Panc1 (cell line): ENCODE measurements at regions not wholly inside any gene's neighbourhood (a gene's known extent, or its start where the extent isn't known, plus 50 kb on each side); places are given as distances from the start of the nearest gene placed in this dataset.

Experiments used
- ATAC-seq: fragments of 200-7000 bp; cut with Tn5 transposase; 2 replicates; pipeline ENCODE4 v1.9.1; 2020; ENCODE audit warnings: mild to moderate bottlenecking, moderate library complexity
- BruUV-seq: library from RNA; stranded (reverse); fragments of 400-500 nt; replicated peaks from 2 replicates; lab custom pipeline; 2021; lab: Mats Ljungman, UMichigan
- CTCF ChIA-PET: fragments of 300-600 bp; sonication (Branson Sonifier 250); formaldehyde crosslinking; loops from one replicate; lab custom pipeline; 2022; ENCODE audit warnings: antibody characterized with exemption; lab: Charles Lee
- POLR2A ChIA-PET: fragments of 300-600 bp; sonication (Branson Sonifier 250); formaldehyde crosslinking; loops from one replicate; lab custom pipeline; 2022; ENCODE audit warnings: antibody characterized with exemption; lab: Charles Lee
- DNase-seq: peaks from one replicate; pipeline ENCODE4 v3.0.0-alpha.2; 2010; ENCODE audit warnings: low read depth, low spot score
- H3K27ac ChIP-seq: 2 replicates; pipeline ENCODE4 v1.5.1; 2011; ENCODE audit warnings: mild to moderate bottlenecking, low read length, inconsistent platforms
- H3K27me3 ChIP-seq: fragments of 200-500 bp; sonication (Bioruptor generic); 2 replicates; pipeline ENCODE4 v1.6.0; 2014; ENCODE audit warnings: low read length, inconsistent platforms; ENCODE audit not compliant: control insufficient read depth, insufficient read depth
- H3K36me3 ChIP-seq: fragments of 200-500 bp; sonication (Bioruptor generic); 2 replicates; pipeline ENCODE4 v1.5.1; 2014; ENCODE audit warnings: inconsistent platforms, mild to moderate bottlenecking, low read length, moderate library complexity; ENCODE audit not compliant: control insufficient read depth, insufficient read depth
- H3K4me1 ChIP-seq: 2 replicates; pipeline ENCODE4 v1.5.1; 2011; ENCODE audit warnings: inconsistent platforms, mild to moderate bottlenecking, low read length, moderate library complexity; ENCODE audit not compliant: control insufficient read depth, insufficient read depth
- H3K4me3 ChIP-seq, 2 experiments: 2 replicates each; pipeline ENCODE4 v1.5.1; 2011 to 2012; ENCODE audit warnings: low read depth in 2 of 2, low read length in 2 of 2, mild to moderate bottlenecking in 2 of 2, inconsistent platforms in 1 of 2, moderate library complexity in 1 of 2
- H3K9me3 ChIP-seq: fragments of 200-500 bp; sonication (Bioruptor generic); 2 replicates; pipeline ENCODE4 v1.5.1; 2014; ENCODE audit warnings: low read depth, mild to moderate bottlenecking, inconsistent platforms, low read length, moderate library complexity; ENCODE audit not compliant: control insufficient read depth, insufficient read depth
- CTCF ChIP-seq: fragments of 450-650 bp; IDR thresholded peaks from 2 replicates; pipeline ENCODE4 v1.5.1; 2017; ENCODE audit warnings: mild to moderate bottlenecking
- POLR2AphosphoS5 ChIP-seq: IDR thresholded peaks from 2 replicates; pipeline ENCODE4 v1.6.1; 2012; ENCODE audit warnings: mild to moderate bottlenecking, low read depth, low read length, moderate library complexity
- SIN3A ChIP-seq: IDR thresholded peaks from 2 replicates; pipeline ENCODE4 v1.6.1; 2012; ENCODE audit warnings: low read depth, mild to moderate bottlenecking, low read length, moderate library complexity, borderline replicate concordance; ENCODE audit not compliant: insufficient read depth
- TCF7L2 ChIP-seq: IDR thresholded peaks from 2 replicates; pipeline ENCODE4 v1.6.1; 2011; ENCODE audit warnings: mild to moderate bottlenecking, low read depth, low read length, inconsistent platforms
- in situ Hi-C: cut with HindIII; loops from 2 replicates; pipeline ENCODE4 v1.10.0; 2016; ENCODE audit warnings: low sequenced_read_pairs, low pct_unique_long_range_greater_than_20kb
- intact Hi-C: fragments of 100-400 bp; cut with micrococcal nuclease; formaldehyde crosslinking; loops from one replicate; pipeline ENCODE4 v1.10.0; 2022; ENCODE audit not compliant: unreplicated experiment
- TF ChIP-seq, protein P1 (sequence below), 2 experiments: IDR thresholded peaks; 2 replicates each; pipeline ENCODE4 v1.6.1; 2011 to 2012; ENCODE audit warnings: low read depth in 2 of 2, control low read depth in 1 of 2, low read length in 1 of 2, mild to moderate bottlenecking in 1 of 2, moderate library complexity in 1 of 2; ENCODE audit not compliant: insufficient read depth in 1 of 2

DNA sequence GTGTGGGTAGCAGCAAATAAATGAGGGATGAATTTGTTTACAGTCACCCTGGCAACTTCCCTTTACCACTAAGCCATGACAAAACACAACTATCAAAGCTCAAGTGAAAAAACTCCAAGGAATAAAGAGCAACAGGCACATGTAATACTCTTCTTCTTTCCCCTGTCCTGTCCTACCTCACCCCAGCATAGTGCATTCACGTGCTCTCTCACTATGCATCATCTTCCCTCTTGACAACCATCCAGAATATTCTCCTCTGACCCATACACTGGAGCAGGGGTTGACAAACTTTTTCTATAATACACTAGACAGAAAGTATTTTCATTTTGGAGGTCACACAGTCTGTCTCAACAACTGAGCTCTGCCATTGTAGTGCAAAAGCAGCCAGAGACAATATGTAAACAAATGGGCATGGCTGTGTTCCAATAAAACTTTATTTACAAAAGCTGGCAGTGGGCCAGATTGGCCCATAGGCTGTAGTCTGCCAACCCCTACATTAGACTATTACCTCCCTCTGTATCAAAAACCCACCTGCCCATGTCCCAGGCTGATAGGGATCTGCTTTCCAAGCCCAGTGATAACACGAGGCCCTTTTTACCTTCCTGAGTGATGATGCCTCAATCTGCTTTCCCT lies 354.5 kb downstream of the FGFR2 start:
- no peaks in the 10 kb centered on the region for H3K36me3 ChIP-seq
- DNase-seq (no peak), ATAC-seq (no peak)
- TF ChIP-seq POLR2AphosphoS5 = no peak
- intact Hi-C loops = no loop called here
- no peaks in the 10 kb centered on the region for H3K4me1 ChIP-seq
- in situ Hi-C loops = no loop called here
- no peaks in the 10 kb centered on the region for H3K9me3 ChIP-seq
- no peak overlapping the region for H3K27ac ChIP-seq
- ChIA-PET POLR2A (no interaction called here), CTCF (no interaction called here)
- H3K27me3 ChIP-seq = no peaks in the 10 kb centered on the region
- no TSS peak for BruUV-seq
- H3K4me3 ChIP-seq = no peak overlapping the region

- no peak overlapping the region for H3K4me3 ChIP-seq
- ATAC-seq = no peak
- in situ Hi-C loops (no loop called here), intact Hi-C loops (no loop called here)
- no peaks in the 10 kb centered on the region for H3K9me3 ChIP-seq
- no peak for DNase-seq
- no peaks in the 10 kb centered on the region for H3K27me3 ChIP-seq
- H3K27ac ChIP-seq = no peak overlapping the region
- H3K36me3 ChIP-seq = no peaks in the 10 kb centered on the region
- ChIA-PET CTCF (no interaction called here), POLR2A (no interaction called here)
- no peaks in the 10 kb centered on the region for H3K4me1 ChIP-seq
- TF ChIP-seq TCF7L2 (no peak), CTCF (no peak), SIN3A (no peak), POLR2AphosphoS5 (no peak)
- TF ChIP-seq, protein P1, sequence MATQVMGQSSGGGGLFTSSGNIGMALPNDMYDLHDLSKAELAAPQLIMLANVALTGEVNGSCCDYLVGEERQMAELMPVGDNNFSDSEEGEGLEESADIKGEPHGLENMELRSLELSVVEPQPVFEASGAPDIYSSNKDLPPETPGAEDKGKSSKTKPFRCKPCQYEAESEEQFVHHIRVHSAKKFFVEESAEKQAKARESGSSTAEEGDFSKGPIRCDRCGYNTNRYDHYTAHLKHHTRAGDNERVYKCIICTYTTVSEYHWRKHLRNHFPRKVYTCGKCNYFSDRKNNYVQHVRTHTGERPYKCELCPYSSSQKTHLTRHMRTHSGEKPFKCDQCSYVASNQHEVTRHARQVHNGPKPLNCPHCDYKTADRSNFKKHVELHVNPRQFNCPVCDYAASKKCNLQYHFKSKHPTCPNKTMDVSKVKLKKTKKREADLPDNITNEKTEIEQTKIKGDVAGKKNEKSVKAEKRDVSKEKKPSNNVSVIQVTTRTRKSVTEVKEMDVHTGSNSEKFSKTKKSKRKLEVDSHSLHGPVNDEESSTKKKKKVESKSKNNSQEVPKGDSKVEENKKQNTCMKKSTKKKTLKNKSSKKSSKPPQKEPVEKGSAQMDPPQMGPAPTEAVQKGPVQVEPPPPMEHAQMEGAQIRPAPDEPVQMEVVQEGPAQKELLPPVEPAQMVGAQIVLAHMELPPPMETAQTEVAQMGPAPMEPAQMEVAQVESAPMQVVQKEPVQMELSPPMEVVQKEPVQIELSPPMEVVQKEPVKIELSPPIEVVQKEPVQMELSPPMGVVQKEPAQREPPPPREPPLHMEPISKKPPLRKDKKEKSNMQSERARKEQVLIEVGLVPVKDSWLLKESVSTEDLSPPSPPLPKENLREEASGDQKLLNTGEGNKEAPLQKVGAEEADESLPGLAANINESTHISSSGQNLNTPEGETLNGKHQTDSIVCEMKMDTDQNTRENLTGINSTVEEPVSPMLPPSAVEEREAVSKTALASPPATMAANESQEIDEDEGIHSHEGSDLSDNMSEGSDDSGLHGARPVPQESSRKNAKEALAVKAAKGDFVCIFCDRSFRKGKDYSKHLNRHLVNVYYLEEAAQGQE (IDR thresholded peaks at IDR 0.05; ENCODE audit: insufficient read depth in 1 of 2, low read depth in 2 of 2, low read length in 1 of 2) = no peak
- no TSS peak for BruUV-seq
Measured at GRCh38 chr10:121244818-121245217, 353.4 kb downstream of the FGFR2 start.

- intact Hi-C loops (no loop called here), in situ Hi-C loops (no loop called here)
- TF ChIP-seq TCF7L2 (no peak), SIN3A (no peak), POLR2AphosphoS5 (no peak), CTCF (no peak)
- TF ChIP-seq, protein P1 (IDR thresholded peaks at IDR 0.05; ENCODE audit: insufficient read depth in 1 of 2, low read depth in 2 of 2, low read length in 1 of 2) = no peak
- no peak overlapping the region for H3K27ac ChIP-seq
- H3K27me3 ChIP-seq = no peaks in the 10 kb centered on the region
- H3K36me3 ChIP-seq = no peaks in the 10 kb centered on the region
- ATAC-seq (no peak), DNase-seq (no peak)
- H3K9me3 ChIP-seq = no peaks in the 10 kb centered on the region
- ChIA-PET CTCF (no interaction called here), POLR2A (no interaction called here)
- BruUV-seq = no TSS peak
- no peak overlapping the region for H3K4me3 ChIP-seq
- no peaks in the 10 kb centered on the region for H3K4me1 ChIP-seq
Measured at GRCh38 chr10:121245754-121246153, 352.5 kb downstream of the FGFR2 start.
